ENCODE measurements at regions not wholly inside any gene's neighbourhood (a gene's known extent, or its start where the extent isn't known, plus 50 kb on each side); places are given as distances from the start of the nearest gene placed in this dataset.

DNA sequence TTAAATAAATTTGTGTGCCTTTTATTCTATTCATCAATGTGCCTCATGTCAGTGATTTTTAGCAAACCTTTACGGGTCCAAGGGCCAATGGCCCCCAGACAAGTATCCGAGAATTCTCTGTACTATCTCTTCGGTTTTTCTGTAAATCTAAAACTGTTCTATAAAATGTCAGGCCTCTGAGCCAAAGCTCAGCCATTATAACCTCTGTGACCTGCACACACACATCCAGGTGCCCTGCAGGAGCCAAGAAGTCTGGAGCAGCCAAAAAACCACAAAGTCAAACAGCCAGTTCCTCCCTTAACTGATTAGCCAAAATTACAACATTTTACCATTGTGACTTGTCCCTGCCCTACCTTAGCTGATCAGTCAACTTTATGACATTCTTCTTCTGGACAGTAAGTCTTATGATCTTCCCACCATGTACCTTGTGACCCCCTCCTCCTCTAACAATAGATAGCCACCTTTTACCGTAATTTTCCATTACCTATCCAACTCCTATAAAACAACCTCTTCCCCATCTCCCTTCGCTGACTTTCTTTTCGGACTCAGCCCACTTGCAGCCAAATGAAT lies 363.8 kb downstream of the SEMA3D start:
- CTCF ChIA-PET, result no interaction called here
- POLR2A ChIA-PET, result no interaction called here

DNA sequence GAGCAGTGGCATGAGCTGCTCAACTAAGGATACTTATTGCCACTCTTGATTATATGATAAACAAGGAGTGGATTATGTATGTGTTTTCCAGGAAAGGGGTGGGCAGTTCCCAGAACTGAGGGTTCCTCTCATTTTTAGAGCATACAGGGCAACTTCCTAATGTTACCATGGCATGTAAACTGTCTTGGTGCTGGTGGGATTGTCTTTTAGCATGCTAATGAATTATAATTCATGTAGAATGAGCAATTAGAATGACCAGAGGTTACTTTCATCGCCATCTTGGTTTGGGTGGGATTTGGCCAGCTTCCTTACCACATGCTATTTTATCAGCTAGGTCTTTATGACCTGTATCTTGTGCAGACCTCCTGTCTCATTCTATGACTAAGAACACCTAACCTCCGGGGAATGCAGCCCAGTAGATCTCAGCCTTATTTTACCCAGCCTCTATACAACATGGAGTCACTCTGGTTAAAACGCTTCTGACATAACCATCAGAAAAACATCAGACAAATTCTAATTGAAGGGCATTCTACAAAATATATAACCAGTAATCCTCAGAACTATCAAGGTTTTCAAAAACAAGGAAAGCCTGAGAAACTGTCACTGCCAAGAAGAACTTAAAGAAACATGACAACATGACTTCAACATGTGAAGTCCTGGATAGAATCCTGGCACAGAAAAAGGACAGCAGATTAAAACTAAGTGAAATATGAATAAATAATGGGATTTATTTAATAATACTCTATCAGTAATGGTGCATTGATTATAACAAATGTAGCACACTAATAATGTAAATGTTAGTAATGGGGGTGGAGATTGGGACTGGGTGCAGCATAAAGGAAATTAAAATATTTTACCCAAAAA lies 365.0 kb downstream of the SEMA3D start:
- CTCF ChIA-PET, result no interaction called here
- POLR2A ChIA-PET, result no interaction called here

DNA sequence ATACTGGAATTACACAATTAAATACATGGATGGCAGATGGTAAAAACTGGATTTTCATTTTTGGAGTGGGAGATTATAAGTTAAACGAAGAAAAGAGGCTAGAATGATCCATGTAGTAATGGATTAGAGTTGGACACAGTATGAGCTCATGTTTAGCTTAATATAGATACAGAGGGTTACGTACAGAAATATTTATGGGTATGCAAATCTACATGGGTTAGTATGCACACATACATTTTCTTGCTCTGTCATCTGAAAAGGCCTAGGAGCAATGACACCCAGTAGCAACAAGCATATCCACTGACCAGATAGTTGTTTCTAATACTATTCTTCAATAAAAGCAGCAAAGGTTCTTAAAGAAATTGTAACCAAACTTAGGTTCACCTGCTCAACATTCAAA lies 366.4 kb downstream of the SEMA3D start:
- CTCF ChIA-PET, result no interaction called here
- POLR2A ChIA-PET, result no interaction called here

DNA sequence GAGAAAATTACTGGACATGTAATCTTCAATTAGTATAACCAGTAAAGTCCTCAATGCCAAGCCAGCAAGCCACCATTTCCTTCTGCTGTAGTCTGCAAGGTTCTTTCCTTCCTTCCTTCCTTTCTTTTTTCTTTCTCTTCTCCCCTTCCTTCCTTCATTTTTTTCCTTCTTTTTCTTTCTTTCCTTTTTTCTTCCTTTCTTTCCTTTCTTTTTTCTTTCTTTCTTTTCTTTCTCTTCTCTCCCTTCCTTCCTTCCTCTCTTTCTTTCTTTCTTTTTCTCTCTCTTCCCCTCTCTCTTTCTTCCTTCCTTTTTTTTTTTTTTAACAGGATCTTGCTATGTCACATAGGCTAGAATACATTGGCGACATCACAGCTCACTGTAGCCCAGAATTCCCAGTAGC lies 369.8 kb downstream of the SEMA3D start:
- CTCF ChIA-PET, result no interaction called here
- POLR2A ChIA-PET, result no interaction called here

DNA sequence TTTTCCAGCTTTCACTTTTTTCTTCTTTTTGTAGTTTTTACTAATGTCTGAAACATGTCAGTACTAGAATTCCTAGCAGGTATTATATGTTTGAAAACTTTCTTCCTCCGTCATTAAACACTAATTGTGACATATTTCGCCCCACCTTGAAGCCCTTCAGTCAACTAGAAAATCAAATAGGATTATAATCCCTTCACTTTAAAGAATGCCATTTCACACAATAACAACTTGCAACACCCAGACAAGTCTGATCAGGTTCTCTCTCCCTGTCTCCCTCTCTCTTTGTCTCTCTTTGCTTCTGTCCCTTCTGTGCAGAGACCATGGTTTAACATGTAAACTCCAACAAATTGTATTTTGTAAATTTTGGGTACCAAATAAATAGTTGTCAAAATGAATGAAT lies 373.5 kb downstream of the SEMA3D start:
- POLR2A ChIA-PET, result no interaction called here
- CTCF ChIA-PET, result no interaction called here

DNA sequence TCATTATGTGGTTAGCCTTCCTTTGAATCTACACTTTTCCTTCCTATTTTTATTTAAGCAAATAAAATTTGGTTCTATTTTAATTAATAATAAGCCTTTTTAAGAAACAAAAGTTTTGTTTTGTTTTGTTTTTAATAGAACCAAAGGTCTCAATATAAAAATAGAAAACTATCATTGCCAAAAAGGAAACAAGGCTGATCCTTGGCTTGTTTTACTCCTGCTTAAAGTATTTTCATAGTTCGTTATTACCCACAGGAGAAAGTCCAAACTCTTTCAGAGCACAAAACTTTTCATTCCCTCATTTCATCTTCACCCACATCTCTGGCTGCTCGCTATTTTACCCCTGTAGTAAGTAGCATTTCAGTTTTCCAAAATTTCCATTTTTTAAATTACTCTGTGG lies 374.8 kb downstream of the SEMA3D start:
- CTCF ChIA-PET, result no interaction called here

DNA sequence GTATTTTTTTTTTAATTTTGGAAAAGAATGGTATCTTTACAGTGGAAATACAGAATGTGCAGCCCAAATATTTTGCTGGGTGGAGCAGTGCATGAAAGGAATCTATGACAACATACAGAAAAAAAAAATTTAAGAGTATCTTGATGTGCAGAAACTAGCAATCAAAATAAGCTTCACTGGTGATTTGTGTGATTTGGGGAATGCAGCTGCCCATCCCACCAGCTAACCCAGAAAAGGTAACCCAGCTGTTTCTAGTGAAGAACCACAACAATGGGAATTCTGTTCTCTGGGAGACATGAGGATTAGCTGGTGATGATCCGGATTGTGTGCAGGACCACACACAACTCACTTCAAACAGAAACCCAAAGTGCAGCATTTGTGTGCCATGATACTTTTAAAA lies 375.5 kb downstream of the SEMA3D start:
- ChIA-PET POLR2A (no interaction called here), CTCF (no interaction called here)

More for the DNA sequence above, 374.8 kb downstream of the SEMA3D start:
- POLR2A ChIA-PET, result no interaction called here

DNA sequence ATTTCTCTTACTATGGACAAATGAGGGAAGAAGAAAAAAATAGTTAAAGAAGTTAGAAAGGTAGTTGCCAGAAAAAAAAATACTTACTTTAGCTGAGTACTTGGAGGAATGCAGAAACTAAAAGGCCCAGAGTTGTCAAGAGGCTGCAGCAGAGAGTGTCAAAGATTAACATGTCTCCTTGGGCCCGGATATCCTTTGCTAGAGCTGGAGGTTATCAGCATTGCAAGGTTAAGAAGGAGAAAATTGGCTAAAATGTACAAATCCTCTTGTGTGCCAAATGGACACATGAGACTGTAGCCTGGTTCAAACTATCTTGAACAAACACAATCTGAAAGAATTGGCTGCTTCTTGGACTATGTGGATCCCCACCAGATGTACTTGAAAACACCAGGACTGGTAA lies 377.0 kb downstream of the SEMA3D start:
- ChIA-PET CTCF (no interaction called here), POLR2A (no interaction called here)

DNA sequence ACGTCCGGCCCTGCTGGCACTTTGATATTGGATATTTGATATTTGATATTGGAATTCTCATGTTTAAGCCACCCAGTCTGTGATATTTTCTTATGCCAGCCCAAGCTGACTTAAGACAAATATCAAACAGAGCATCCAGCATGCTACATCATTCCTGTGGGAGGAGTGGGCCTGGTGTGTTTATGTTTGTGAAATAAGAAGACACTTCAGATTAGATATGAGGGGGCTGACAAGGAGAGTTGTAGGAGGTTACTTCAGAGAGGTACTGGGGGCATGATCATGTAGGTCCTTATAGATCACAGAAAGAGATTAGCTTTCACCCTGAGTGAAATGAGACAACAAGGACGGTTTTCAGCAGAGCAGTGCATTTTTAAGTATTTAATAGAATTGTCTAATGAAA lies 382.9 kb downstream of the SEMA3D start:
- ChIA-PET CTCF (no interaction called here), POLR2A (no interaction called here)

DNA sequence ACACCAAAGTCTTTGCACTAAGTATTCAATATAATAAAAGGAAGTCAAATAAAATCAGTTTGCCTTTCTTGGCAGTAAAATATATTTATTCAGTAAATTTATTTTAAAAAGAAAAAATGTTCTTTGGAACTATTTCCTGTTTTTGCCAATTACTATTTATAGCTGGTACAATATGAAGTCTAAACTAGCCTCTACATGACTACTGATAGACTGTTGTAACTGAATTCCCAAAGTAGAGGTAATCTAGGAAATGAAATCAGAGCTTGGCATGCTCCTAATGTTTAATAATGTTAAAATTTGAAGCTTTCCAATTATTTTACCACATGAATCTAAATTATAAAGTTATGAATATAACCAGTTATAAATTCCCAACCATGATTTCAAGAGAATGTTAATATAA lies 385.5 kb downstream of the SEMA3D start:
- POLR2A ChIA-PET, result no interaction called here
- CTCF ChIA-PET, result no interaction called here

DNA sequence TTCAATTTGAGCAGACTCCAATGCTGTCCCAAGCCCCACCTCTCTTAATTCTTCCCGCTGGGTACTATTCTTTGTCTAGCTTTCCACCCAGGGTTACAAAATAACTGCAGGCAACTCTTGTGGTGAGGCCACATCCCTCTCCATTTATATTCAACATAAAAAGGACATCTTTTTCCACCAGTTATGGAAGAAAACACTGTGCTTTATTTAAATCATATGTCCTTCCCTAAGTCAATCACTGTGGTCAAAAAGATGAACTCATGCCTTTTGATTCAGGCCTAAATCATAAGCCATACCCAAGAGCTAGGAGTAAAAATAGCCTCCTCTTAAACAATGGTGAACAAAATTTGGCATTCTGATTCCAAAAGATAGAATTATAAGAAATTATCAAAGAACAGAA lies 386.0 kb downstream of the SEMA3D start:
- ChIA-PET POLR2A (no interaction called here), CTCF (no interaction called here)

DNA sequence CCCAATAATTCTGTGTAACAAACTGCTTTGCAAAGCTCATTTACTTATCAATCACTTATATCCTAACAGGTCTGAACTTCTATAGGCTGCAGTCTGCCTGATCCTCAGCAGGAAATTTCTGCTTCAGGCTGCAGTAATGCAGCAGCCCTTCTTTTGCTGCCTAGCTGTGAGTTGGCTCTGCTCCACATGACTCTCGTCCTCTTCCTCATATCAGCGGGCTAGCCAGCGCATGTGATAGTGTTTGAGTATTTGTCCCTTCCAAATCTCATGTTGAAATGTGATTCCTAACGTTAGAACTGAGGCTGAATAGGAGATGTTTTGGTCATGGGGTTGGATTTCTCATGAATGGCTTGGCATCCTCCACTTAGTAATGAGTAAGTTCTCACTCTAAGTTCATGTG lies 387.8 kb downstream of the SEMA3D start:
- CTCF ChIA-PET, result no interaction called here
- POLR2A ChIA-PET, result no interaction called here

DNA sequence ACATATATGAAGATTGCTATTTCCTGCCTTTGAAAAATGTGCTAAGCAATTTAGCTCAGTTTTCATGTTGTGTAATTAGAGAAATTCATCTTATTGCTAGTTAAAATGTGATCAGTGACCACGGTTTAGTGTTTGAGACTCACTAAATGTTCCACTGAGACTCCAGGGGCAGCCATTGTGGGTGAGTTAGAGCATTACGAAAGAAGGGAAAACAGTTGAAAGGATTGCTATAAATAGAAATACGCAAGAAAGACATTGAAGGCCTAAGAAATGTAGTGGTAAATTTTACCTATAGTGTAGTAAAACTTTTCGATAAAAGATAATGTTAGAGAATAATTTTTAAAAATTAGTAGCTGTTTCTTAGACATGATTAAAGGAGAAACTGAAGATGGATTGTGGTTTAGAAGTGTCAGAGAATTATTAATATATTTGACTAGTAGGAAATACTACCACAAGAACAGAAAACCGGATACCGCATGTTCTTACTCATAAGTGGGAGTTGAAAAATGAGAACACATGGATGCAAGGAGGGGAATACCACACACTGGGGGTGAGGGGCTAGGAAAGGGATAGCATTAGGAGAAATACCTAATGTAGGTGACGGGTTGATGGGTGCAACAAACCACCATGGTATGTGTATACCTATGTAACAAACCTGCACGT lies 394.5 kb downstream of the SEMA3D start:
- ChIA-PET CTCF (no interaction called here), POLR2A (no interaction called here)

DNA sequence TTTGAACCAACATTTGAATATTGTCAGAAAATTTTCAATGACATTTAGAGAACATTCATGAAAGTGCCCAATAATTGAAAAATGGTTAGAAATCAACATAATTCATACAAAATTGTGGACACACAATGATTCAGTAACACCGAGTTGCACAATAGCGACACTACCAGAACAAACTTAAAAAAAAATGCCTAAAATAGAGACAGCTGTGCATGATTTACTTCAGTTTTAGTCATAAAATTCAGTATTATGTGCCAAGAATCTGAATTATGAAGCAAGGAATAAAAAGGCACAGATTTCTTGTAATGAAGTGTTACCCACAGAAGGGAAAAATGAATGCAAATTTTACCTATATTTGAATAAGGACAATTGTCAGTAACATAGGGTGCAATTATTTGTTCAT lies 396.0 kb downstream of the SEMA3D start:
- POLR2A ChIA-PET, result no interaction called here

DNA sequence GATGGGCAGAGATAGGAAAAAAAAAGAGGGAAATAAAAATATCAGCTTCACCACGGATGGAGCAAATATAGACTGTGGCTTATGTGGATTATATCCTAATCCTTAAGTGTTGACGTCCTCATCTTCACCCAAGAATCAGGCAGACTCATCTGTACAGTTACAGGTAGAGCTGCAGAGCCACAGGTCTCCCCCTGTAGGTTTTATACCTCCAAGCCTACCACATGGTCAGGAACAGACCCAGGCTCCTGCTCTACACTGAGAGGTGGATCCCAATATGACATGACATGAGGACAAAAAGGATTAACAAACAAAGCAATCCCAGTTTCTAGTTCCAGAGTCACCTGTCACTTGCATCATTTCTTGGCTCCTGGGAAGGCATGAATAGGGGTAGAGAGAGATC lies 400.8 kb downstream of the SEMA3D start:
- CTCF ChIA-PET, result no interaction called here
- POLR2A ChIA-PET, result no interaction called here

More for the DNA sequence above, 396.0 kb downstream of the SEMA3D start:
- CTCF ChIA-PET, result no interaction called here

DNA sequence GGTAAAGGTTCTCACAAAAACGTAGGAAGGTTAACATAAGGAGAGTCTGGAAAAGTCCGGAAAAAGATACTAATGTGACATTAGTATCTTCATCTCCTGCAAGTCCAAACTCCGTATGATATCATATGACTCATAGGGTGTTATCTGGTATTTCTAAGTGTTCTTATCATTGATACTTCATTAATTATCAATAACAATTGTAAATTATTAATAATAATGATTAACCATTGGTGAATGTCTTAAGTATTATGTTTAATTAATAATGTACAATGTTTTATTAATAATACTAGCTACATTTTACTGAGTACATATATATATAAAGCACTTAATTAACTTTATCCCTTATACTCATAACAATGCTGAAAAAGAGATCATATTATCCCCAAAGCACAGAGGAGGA lies 402.4 kb downstream of the SEMA3D start:
- POLR2A ChIA-PET, result no interaction called here
- CTCF ChIA-PET, result no interaction called here

DNA sequence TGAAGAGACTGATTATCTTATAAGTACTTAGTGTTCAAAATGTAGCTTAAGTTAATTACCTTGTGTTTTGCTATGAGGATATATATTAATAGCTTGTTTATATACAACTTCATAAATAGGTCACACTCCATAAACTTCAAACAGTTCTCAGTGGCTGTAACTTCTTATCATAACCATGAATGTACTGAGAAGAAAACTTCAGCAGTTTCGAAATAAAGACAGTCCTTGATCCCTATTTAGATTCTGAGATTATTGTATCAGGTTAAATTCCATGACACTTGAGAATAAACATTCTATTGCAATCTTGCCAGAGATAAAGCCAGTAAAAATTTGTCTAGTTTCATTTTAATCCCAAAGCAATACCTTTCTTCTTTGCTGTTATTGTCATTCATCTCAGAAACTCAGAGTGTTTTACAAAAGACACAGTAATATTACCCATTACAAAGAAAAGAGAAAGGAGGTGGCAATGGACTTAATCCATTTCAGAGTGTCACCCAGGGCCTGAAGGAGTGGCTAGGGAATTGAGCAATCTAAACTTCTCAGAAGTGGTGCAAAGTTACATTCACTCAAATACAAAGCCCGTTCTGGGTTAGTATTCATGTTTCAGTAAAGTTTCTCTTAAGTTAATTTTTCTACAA lies 403.6 kb downstream of the SEMA3D start:
- ChIA-PET CTCF (no interaction called here), POLR2A (no interaction called here)

DNA sequence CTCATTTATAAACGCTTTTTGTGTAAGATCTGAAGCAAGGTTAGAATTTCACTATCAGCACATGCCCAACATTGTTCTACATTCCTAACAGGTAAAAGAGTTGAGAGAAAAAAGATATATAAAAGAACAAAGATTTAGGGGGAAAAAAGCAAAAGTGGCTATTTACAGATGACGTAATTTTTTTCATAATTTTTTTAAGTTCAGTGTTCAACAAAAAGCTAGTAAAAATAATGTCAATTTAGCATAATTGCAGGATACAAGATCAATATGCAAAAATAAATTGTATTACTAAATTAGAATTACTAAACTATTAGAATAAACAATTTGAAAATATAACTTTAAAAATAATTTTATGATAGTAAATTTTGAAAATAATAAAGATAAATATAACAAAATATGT lies 405.0 kb downstream of the SEMA3D start:
- CTCF ChIA-PET, result no interaction called here
- POLR2A ChIA-PET, result no interaction called here

DNA sequence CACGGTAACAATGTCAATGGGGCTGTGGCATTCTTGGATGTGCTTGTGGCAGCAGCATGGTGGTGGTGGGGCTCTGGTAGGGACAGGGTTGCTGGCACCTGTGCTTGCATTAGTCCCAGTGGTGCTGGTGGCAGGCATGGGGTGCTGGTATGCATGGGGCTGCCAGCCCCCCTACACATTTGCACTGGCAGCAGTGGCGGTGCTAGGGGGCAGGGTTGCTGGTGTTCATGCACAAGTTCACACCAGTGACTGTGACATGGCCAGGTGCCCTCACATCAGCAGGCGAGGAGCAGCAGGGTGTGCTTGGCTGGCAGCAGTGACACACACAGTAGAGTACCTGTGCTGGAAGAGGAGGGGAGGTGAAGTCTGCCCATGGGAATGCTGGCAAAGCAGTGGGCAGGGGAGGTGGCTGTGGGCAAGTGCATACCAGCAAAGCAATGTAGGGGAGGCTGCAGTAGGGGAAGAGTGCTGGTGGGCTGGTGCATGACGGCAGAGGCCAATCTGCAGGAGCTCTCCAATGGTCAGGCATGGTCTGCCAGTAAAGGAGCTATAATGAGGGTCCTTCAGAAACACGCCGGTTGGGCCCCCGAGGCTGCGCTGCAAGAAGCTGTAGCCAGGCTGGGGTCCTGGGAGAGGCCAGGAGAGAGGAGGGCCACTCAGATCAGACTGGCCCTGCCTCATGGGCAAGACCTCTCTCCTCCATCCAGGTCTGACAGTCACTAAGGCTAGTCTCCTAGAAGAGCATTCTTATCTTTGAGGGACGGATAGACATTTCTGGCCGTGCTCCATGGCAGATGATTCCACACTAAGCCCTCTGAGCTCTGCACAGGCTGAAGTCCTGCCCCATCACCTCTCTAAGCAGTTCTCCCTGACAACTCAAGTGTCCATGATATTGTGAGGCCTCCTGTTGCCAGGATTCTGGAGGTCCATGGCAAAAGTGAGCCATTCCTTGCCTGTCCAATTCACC lies 406.4 kb downstream of the SEMA3D start:
- ChIA-PET CTCF (no interaction called here), POLR2A (no interaction called here)

DNA sequence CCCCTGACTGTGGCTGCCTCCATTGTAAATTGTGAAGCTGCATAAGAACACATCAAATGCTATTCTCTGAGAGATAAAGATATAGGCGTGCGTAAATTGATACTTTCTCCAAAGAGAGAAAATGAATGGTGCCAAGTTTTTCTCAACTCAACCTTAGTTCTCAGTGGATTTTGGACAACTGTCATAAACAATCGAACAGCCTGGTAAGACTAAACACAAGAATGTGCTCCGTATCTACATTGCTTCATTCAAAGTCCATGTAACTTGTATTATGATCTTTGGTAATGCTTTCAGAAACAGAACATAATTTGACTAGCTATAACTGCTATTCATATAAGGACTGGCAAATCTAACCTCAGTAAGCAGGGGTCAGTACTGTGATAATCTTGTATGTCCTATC lies 429.1 kb downstream of the SEMA3D start:
- ChIA-PET CTCF (no interaction called here), POLR2A (no interaction called here)

Data from activated CD8-positive, alpha-beta memory T cell treated with anti-CD3 and anti-CD28 coated beads for 36 hours (primary cell).